Rectal smooth muscle tissue (tissue), 1 donor: ENCODE measurements at regions not wholly inside any gene's neighbourhood (a gene's known extent, or its start where the extent isn't known, plus 50 kb on each side); places are given as distances from the start of the nearest gene placed in this dataset.

Source experiments
- H3K27ac ChIP-seq: one replicate; pipeline ENCODE4 v1.7.0; 2013; ENCODE audit warnings: low read depth, low read length, inconsistent platforms
- H3K27me3 ChIP-seq: one replicate; pipeline ENCODE4 v1.7.0; 2013; ENCODE audit warnings: low read length; ENCODE audit not compliant: control insufficient read depth, insufficient read depth
- H3K36me3 ChIP-seq: one replicate; pipeline ENCODE4 v1.7.0; 2013; ENCODE audit warnings: low read length; ENCODE audit not compliant: control insufficient read depth, insufficient read depth
- H3K4me1 ChIP-seq: one replicate; pipeline ENCODE4 v1.7.0; 2013; ENCODE audit warnings: low read length; ENCODE audit not compliant: control insufficient read depth, insufficient read depth
- H3K4me3 ChIP-seq: one replicate; pipeline ENCODE4 v1.7.0; 2013; ENCODE audit warnings: low read length
- H3K9ac ChIP-seq: one replicate; pipeline ENCODE4 v1.7.0; 2013; ENCODE audit warnings: low read length

DNA sequence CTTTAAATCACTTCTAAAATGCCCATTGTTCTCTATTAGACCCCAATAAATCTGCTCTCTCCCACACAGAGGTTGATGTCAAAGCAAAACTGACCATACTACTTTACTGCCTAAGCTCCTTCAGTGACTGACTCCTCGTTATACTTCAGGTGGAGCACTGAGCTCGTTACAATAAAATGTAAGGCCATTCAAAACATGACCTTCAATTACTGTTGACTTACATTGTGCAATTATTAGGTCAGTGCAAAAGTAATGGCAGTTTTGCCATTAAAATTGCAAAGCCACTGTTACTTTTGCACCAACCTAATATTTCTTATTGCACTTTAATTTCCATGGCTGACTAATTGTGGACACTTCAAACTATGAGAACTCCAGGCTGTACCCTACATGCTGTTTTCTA is 314.9 kb downstream of the MZT1 start:
- H3K27ac ChIP-seq, result no peak overlapping the region
- no peaks in the 10 kb centered on the region for H3K27me3 ChIP-seq
- H3K9ac ChIP-seq, result no peak overlapping the region
- no peaks in the 10 kb centered on the region for H3K36me3 ChIP-seq
- no peak overlapping the region for H3K4me3 ChIP-seq
- no peaks in the 10 kb centered on the region for H3K4me1 ChIP-seq

GRCh38 chr13:72405441-72405840 is 322.0 kb downstream of the MZT1 start:
- H3K27me3 ChIP-seq, result no peaks in the 10 kb centered on the region
- H3K36me3 ChIP-seq, result no peaks in the 10 kb centered on the region
- H3K9ac ChIP-seq, result no peak overlapping the region
- H3K4me3 ChIP-seq, result no peak overlapping the region
- no peaks in the 10 kb centered on the region for H3K4me1 ChIP-seq
- no peak overlapping the region for H3K27ac ChIP-seq

DNA sequence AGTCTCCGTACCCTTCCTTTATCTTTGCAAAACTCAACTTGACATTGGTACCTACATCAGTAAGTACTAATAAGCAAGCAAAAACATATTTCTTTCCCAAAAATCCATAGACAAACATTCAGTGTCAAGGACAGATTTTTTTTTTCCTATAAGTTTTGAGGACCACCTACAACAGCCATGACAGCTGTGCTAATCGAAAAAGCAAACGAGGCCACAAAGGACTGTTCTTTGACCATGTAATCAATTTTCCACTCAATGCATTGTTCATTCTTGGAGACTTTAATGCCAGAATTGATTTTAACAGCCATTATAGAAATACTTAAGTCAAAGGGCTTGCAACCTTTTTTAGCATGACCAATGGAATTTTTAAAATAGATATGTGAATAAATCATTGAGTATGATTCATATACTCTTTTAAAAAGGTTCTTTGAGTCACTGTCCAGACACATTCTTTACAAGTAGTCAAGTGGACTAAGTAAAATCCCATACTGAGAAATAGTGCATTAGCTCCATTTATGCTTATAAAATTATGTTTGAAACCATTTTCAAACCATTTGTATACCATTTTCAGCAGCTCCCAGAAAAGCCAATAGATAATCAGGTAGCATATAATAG is 323.9 kb downstream of the MZT1 start:
- Histone ChIP-seq H3K4me3 (no peak overlapping the region), H3K27ac (no peak overlapping the region), H3K27me3 (no peaks in the 10 kb centered on the region), H3K9ac (no peak overlapping the region), H3K36me3 (no peaks in the 10 kb centered on the region), H3K4me1 (no peaks in the 10 kb centered on the region)

GRCh38 chr13:72400856-72401255 is 326.6 kb downstream of the MZT1 start:
- H3K4me1 ChIP-seq, result no peaks in the 10 kb centered on the region
- no peak overlapping the region for H3K9ac ChIP-seq
- no peaks in the 10 kb centered on the region for H3K36me3 ChIP-seq
- no peak overlapping the region for H3K4me3 ChIP-seq
- no peak overlapping the region for H3K27ac ChIP-seq
- H3K27me3 ChIP-seq, result no peaks in the 10 kb centered on the region

DNA sequence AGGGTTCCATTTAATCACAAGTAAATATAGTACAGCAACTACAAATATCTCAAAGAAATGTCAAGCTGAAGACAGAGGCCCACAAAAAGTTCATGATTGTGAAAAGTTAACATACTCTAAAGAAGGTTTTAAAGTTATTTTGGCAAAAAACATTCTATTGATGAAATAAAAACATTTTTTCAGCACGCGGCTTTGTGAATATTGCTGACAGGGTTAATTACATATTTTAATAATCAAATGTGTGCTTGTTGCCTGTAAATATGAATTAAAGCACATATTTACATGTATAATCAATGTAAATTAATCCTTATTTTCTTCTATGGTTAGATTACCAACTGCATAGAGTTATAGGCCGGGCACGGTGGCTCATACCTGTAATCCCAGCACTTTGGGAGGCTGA is 328.1 kb downstream of the MZT1 start:
- no peak overlapping the region for H3K4me3 ChIP-seq
- H3K27me3 ChIP-seq, result no peaks in the 10 kb centered on the region
- H3K27ac ChIP-seq, result no peak overlapping the region
- H3K4me1 ChIP-seq, result no peaks in the 10 kb centered on the region
- H3K9ac ChIP-seq, result no peak overlapping the region
- no peaks in the 10 kb centered on the region for H3K36me3 ChIP-seq

- Histone ChIP-seq H3K27me3 (no peaks in the 10 kb centered on the region), H3K4me1 (no peaks in the 10 kb centered on the region), H3K9ac (no peak overlapping the region), H3K27ac (no peak overlapping the region), H3K36me3 (no peaks in the 10 kb centered on the region), H3K4me3 (no peak overlapping the region)
These were observed 330.2 kb downstream of the MZT1 start for GRCh38 chr13:72397265-72397664.

GRCh38 chr13:72390909-72391308 is 336.5 kb downstream of the MZT1 start:
- Histone ChIP-seq H3K27ac (no peak overlapping the region), H3K36me3 (no peaks in the 10 kb centered on the region), H3K27me3 (no peaks in the 10 kb centered on the region), H3K4me1 (no peaks in the 10 kb centered on the region), H3K9ac (no peak overlapping the region), H3K4me3 (no peak overlapping the region)

GRCh38 chr13:72386138-72386684 is 341.2 kb downstream of the MZT1 start:
- H3K4me3 ChIP-seq, result no peak overlapping the region
- H3K27me3 ChIP-seq, result no peaks in the 10 kb centered on the region
- H3K27ac ChIP-seq, result no peak overlapping the region
- no peaks in the 10 kb centered on the region for H3K4me1 ChIP-seq
- H3K9ac ChIP-seq, result no peak overlapping the region
- no peaks in the 10 kb centered on the region for H3K36me3 ChIP-seq

DNA sequence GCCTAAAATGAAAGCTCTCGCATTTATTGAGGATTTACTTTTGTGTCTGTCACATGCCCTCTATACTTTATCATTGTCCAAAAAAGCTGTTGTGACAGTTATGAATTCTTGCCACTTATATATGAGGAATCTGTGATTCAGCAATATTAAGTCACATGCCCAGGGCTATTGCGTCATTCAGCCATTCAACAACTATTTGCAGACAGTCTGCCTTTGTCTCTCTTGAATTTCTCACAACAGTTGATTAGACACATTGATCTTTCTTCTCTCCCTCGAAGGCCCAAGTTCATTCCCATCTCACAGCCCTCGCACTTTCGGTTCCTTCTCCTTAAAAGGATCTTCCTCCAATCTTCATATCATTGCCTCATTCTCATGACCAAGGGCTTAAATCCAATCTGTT is 342.6 kb downstream of the MZT1 start:
- no peak overlapping the region for H3K9ac ChIP-seq
- no peaks in the 10 kb centered on the region for H3K36me3 ChIP-seq
- H3K4me3 ChIP-seq, result no peak overlapping the region
- no peaks in the 10 kb centered on the region for H3K27me3 ChIP-seq
- H3K4me1 ChIP-seq, result no peaks in the 10 kb centered on the region
- H3K27ac ChIP-seq, result no peak overlapping the region

GRCh38 chr13:72384186-72384823 is 343.1 kb downstream of the MZT1 start:
- no peak overlapping the region for H3K27ac ChIP-seq
- no peak overlapping the region for H3K9ac ChIP-seq
- no peaks in the 10 kb centered on the region for H3K36me3 ChIP-seq
- no peaks in the 10 kb centered on the region for H3K4me1 ChIP-seq
- no peaks in the 10 kb centered on the region for H3K27me3 ChIP-seq
- H3K4me3 ChIP-seq, result no peak overlapping the region

DNA sequence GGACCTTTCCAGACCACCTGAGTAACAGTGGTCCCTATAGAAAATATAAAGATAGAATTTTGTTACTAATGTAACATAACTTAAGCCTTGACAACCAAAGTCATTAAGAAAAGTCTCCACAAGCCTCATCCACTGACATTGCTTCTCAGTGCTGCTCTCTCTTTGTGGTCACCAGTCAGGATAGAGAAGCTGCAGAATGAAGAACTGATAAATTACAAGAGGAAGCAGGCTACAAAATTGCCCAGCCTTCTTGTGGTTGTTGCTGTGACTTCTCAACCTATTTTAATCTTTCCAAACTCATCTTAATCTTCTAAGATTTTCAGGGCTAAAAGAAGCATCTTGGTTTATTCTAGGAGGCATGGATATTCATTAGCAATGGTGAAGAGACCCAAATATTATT is 343.8 kb downstream of the MZT1 start:
- Histone ChIP-seq H3K9ac (no peak overlapping the region), H3K27me3 (no peaks in the 10 kb centered on the region), H3K4me1 (no peaks in the 10 kb centered on the region), H3K36me3 (no peaks in the 10 kb centered on the region), H3K4me3 (no peak overlapping the region), H3K27ac (no peak overlapping the region)

DNA sequence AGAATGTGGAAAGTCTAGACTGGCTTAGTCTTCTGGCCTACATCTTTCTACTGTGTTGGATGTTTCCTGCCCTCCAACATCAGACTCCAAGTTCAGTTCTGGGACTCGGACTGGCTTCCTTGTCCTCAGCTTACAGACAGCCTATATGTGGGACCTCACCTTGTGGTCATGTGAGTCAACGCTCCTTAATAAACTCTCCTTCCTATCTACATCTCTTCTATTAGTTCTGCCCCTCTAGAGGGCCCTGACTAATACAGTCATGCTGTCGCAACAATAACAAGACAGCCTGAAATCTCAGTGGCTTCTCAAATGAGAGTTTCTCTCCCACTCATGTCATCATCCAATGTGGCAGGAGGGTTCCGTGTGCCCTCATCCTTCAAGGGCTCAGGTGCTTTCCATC is 347.8 kb downstream of the MZT1 start:
- H3K36me3 ChIP-seq, result no peaks in the 10 kb centered on the region
- no peaks in the 10 kb centered on the region for H3K4me1 ChIP-seq
- no peak overlapping the region for H3K9ac ChIP-seq
- no peak overlapping the region for H3K27ac ChIP-seq
- H3K4me3 ChIP-seq, result no peak overlapping the region
- H3K27me3 ChIP-seq, result no peaks in the 10 kb centered on the region

DNA sequence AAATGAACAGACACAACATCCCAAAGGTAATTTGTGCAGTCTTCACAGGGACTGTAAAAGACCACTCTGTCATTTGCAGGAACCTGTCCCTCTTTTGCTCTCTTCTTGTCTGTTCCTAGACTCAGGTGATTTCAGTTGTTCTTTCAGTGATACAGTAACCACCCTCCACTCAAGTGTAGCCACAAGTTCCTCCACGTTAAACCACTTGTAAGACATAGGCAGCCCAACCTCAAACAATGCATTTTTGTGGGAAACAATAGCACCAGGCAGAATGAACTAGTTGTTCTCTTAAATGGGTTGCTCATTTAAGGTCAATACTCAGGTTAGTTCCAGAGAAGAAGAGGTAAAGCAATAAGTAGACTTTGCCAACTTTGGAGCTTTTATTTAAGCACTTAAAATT is 359.4 kb downstream of the MZT1 start:
- Histone ChIP-seq H3K27me3 (no peaks in the 10 kb centered on the region), H3K36me3 (no peaks in the 10 kb centered on the region), H3K27ac (no peak overlapping the region)

More for the DNA sequence above, 359.4 kb downstream of the MZT1 start:
- H3K4me3 ChIP-seq, result no peak overlapping the region
- no peak overlapping the region for H3K9ac ChIP-seq
- no peaks in the 10 kb centered on the region for H3K4me1 ChIP-seq
